ENCODE measurements at regions not wholly inside any gene's neighbourhood (a gene's known extent, or its start where the extent isn't known, plus 50 kb on each side); places are given as distances from the start of the nearest gene placed in this dataset.

DNA sequence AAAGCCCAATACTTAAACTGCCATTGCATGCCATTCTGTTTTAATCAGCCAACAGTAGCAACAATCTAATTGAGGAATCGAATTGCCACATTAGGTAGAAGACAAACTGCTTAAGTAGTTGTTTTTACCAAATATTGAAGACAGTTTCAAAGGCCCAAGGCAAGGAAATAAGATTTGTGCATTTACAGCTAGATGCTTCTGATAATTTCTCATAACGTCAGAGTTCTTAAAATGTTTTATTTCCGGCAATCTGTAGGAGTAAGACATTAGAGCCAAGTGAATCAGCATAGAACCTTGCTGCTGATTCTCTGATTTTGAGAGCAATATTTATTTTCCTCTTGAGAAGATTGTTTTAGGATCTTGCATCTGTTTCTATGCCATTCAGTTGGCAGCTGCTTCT lies 174.3 kb downstream of the RBM43 start:
- DNase-seq (ENCODE audit: low read depth) = no peak

DNA sequence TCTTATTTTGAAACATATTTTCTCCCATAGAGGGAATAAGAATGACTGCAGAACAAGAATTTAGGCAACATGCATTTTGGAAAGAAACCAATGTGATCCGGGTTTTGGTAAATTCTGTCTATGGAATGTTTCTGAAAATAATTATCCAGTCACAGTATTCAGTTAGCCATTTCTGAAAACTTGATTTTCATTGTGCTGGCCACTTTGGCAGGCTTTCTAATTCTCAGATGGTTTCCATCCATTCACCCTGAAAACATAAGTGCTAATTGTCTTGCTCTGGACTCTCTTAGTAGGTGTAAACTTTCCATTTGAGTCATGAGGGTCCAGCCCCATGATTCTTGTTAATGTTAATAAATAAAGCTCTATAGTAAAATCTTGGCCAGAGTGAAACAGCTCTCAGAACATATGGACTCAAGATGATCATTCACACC lies 176.5 kb downstream of the RBM43 start:
- no peak for DNase-seq (ENCODE audit: low read depth)

DNA sequence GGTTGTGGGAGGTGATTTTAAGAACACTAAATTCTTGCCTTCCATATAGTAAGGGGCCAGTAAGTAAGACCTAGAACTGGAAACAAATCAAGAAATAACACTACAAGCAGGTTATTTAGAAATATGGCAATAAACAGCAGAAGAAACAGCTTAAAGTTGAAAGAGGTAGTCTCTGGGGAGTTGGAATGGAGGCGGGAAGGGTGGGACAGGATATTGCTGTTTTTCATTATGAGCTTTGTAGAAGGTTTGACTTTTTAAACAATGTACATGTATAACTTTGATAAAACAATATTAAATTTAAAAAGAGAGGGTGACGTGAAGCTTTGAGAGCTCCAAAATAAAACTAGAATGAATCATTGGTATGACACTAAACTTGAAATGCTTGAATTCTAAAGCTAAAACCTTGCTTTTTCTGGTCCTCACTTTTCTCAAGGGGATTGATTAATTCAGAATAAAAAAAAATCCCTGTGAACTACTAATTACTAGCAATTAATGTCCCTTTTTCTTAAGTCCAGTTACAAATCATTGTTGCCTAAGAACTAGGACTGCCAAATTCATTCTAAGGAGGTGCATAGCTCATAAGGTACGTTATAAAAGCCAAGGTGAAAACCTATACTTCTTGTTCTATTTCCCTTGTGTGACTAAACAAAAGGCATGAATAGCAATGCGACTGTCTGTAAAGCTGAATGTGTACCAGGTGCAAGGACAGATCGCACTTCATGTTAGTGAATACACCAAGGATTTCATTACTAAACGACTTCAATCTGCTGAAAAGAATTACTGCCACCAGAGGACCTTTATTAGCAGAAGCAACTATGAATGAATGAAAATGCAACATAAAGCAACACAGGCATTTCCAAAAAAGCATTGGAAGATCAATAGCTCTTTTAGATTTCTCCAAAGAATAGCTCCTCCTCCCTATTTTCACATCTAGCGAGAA lies 177.5 kb downstream of the RBM43 start:
- no peak for DNase-seq (ENCODE audit: low read depth)

DNA sequence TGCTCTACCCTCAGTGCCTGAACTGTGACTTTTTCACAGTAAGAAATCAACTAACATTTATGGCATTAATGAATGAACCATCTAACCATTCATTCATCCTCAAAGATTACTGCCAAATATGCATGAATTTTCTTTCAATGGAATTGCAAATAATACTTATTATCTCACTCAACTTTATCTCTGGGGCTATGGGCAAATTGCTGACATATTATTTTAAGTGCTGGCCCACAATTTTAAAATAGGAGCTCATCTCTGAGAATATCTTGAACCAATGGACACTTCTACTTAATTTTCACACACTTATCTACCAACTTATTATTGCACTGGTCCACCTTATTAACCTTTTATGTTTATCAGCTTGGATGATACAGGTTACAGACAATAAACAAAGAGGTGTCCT lies 182.8 kb downstream of the RBM43 start:
- DNase-seq (ENCODE audit: low read depth) = no peak

DNA sequence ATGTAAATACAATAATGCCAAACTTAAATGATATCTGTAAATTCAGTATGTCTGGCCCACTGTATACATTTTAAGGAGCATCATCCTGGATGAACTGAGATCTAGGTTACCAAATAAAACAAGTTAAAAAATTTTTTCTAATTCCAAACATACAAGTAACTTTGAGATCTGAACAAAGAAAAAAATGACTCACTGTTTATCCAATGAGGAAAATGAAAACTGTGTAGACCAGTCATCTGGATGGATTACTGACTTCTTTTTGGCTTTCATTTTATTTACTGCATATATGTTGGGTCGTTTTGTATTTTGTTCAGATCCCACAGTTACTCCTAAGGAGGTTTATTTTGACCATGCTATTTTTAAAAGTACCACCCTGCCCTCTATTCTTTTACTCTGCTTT lies 189.8 kb downstream of the RBM43 start:
- DNase-seq (ENCODE audit: low read depth) = no peak

DNA sequence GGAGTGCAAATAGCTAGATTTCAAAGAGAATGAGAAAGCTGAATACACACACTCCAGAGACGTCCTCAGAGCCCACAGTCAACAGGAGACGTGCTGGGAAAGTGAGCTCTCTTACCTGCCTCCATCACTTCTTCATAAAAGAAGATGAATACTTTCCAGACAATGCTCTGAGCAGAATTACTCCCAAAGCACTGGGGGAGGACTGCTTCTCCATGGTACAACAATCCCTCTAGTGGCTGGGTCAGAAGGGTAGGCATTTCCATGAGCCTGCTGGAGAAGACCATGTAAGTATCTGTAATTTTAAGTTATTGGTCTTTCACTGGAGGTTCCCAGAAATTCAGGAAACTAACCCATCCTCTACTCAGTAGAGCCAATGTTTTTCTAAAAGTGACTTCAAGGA lies 190.3 kb downstream of the RBM43 start:
- peak; percentile 56 for DNase-seq (ENCODE audit: low read depth)

DNA sequence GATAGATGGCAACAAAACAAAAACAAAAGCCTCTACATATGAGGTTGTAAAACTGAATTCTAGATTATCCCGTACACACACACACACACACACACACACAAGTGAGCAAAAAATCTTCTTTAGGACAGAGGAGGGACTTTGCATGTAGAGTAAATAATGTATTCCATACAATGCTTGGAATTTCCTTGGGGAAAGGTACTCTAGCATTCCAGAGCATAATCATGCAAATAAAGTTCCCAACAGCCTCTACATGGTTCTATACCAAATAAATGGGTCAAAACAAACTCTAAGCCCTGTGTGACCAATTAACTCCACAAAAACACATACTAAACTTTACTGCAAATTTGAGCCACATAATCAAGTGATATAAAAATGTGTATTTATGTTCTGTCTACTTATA lies 191.4 kb downstream of the RBM43 start:
- DNase-seq (ENCODE audit: low read depth) = no peak

DNA sequence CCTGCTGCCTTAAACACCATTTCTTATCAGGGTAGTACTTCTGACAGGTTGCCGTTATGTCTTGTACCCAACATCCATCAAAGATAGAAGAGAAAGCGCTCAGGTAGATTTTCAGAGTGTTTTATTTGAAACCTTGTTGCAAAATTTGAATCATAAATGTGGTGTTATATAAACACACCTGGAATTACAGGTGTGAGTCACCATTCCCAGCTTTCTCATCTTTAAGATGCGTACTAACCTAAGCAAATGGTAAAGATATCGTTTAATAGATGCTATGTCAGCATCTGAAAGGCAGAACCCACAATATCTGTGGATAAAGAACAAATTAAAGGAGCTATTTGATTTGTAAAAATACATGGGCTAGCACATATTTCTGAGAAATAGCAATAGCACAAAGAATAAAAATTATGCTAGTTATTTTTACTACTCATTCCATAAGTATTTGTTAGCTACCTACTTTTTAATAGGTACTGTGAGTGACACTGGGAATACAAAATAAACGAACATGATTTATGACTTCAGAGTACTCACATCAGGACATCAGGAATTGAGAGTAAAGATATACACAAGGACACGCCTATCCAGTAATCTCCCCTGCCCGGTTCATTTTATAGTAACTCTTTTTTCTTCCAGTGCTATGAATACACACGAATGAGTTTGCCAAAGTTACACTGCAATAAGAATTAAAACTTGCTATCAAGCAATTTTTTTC lies 193.8 kb downstream of the RBM43 start:
- no peak for DNase-seq (ENCODE audit: low read depth)

DNA sequence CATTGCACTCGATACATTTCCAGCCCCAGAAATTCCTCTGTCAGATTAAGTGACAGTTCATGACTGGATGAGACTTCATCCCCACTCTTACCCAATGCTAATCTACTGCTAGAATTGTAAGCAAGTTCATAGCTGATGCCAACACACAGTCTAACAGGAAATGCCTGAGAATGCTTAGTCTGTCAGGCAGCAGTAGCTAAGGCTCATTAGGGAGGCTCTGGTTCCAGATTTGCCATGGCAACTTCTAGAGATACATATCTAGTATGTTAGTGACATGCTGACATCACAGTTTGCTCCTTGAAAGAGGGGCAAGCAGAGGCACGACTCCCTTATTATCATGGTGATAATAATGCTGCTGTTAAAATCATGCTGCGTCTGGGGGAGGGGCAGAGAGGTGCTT lies 198.4 kb downstream of the RBM43 start:
- DNase-seq (ENCODE audit: low read depth) = peak; percentile 21

DNA sequence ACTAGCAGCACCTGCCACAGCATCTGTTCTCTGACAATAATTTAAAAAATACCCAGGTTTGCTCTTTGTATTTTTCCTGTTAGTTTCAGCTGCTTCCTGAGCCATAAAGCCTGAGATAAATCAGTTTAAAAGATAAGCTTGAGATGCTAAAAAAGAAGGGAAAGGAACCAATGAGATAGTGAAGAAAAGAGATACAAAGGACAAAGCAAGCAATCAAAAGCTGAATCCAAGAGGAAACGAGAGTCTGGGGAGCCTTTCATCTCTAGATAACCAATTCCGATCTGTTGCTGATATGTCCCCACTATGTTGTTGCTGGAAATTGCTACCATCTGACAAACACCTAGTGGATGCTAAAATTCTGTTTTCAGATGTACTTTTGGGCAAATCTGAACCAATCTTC lies 201.4 kb downstream of the RBM43 start:
- DNase-seq (ENCODE audit: low read depth) = no peak

DNA sequence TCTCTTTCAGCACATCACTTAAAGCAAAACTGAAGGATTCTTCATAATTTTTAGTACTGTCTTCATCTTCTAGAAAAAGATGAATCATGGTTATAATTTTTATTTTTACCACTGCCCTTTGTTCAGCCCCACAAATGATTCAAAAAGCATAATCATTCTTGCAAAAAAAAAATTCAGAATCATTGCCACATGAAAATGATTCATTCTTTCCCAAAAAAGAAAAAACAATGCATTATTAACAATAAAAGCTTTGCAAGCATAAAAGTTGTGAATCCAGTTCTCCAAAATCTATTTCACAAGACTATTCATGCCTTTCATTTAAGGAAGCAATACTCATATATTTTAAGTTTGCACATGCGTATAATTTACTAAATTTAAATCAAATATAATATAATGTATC lies 204.8 kb downstream of the RBM43 start:
- DNase-seq (ENCODE audit: low read depth) = peak; percentile 50

DNA sequence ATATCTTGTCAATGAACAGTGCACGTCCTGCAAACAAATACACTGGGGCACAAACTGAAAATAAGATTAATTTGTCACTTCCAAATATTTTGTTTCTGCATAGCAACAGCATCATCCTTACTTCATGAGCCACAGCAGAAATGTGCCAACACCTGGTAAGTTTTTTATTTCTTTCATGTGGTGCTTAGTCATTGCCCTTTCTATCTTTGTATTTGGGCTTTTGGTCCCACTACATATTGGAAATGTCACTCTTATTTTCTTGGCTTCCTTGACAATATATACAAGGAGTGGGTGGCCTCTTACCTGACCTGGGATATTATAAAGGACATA lies 208.0 kb downstream of the RBM43 start:
- DNase-seq (ENCODE audit: low read depth) = no peak

DNA sequence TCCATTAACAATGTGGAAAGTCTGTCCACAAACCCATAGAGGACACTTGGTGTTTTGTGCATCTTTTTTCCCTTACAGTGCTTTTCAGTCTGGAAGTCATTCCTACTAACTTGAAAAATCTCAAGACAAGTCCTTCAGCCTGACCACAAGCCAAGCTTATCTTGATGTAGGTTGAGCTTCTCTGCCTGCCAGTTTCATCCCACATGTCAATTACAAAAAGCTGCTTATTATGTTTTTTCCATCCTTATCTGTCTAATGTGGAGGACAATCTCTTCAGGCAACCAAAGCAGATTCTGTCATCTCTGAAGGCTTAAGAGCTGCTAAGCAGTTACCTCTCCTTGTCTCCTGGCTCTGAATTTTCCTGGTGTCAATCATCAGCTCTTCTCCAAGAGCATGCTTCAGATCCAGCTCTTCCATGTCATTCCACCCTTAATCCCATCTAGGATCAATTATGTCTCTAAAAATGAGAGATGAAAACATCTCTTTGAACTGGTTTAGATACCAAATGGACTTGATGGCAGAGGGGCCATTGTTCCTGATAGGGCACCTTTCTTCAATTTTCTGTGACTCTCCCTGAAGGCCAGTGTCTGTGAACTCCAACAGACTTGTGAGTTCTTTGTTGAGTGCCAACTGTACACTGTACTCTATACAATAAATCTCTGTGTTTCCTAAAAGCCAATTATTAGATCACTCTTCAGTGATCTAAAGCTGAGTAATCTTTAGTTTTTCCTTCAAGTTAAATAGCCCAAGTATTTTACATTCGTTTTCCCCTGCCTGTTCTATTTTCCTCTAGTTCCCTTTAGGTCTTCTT lies 208.6 kb downstream of the RBM43 start:
- no peak for DNase-seq (ENCODE audit: low read depth)

DNA sequence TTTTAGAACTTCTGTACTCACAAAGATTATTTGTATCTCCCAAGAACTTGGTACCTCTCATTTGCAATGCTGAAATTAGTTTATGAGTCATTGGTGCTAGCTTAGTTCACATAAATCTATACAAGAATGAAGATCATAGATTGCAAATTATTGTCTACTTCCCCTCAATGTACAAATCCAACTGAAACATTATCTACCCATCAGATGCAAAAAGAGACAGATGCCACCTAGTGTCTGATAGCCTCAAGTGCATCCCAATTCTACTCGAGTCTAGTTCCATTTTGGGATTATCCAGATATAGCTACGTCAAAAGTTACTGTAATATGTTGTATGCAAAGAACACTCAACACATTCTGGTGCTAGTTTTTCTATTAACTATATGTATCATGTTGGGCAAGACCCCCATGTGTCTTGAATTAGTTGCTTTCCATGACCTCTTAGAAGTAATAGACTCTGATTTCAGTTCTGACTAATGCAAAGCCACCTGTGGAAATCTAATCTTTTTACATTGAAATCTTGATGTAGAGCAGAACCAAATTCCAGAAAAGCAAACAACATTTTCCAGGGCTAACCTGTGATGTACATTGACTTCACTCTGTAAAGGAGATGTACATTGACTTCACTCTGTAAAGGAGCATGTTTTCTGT lies 210.0 kb downstream of the RBM43 start:
- DNase-seq (ENCODE audit: low read depth) = peak; percentile 63

DNA sequence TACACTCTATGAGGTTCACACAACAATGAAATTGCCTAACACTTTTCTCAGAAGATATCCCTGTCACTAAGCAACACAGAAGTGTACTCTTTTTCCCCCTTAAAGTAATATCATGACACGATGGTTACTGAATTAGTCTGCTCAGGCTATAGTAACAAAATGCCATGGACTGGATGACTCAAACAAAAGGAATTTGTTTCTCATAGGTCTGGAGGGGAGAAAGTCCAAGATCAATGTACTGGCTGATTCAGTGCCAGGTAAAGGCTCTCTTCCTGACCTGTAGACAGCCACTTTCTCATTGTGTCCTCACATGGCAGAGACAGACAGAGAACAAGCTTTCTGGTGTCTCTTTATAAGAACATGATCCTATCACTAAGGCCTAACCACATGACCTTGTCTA lies 211.9 kb downstream of the RBM43 start:
- DNase-seq (ENCODE audit: low read depth) = no peak

DNA sequence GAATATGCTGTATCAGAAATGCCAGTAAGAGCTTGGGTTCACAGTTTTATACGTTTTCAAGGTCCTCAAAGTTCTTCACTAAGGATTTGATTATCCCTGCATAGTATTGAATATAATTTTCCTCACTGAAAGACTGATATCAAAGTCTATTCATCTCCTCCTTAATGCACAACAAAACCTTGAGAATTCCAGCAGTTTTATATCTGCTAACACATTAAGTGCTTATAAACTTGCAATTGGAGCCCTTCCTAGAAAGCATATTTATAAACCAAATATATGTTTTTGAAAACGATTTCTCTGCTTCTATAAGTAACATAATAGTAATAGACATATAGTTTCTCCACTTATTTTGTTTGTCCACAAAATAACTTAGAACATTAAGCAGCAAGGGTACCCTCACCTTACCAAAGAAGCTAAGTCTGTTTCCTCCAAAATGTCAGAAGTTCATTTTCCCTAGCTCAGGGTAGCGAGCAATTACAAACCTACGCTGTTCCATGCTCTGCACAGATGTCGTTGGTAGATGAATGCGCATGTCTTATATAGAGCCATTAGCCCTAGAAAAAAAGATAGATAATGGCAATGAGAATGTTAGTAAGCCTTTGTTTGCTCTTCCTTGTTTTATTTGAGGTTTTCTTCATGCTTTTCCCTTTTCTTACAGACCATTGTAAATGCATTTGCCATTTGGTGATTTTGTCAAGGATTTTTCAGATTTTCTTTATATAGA lies 213.2 kb downstream of the RBM43 start:
- DNase-seq (ENCODE audit: low read depth) = no peak

DNA sequence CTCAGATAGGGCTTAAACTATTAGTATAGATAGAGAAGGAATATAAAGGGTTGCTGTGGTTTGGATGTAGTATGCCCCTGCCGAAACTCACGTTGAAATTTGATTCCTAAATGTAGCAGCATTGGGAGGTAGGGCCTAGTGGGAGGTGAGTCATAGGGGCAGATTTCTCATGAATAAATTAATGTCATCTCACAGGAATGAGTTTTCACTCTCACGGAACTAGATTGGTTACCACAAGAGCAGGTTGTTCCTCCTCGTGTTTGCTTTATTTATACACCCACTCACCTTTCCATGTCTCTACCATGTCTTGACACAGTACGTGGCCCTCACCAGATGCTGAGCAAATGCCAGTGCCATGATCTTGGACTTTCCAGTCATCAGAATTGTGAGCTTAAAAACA lies 218.2 kb downstream of the RBM43 start:
- DNase-seq (ENCODE audit: low read depth) = peak; percentile 48

DNA sequence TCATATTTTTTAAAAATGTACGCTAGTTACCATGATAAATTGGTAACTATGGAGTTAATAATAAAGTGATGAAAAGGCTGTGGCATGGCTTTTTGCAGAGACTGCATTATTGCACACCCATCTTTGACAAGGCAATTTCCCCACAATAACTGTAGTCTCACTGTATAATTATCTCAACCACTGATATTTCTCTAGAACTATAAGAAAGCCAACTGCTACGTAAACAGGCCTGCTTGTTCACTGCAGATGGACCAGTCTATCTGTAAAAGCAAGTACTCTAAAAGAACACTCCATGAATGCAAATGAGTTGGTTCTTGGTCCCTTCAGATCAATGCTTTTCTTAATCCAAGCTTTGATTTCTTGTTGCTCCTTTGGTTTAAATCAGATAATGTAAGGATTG lies 218.7 kb downstream of the RBM43 start:
- no peak for DNase-seq (ENCODE audit: low read depth)

DNA sequence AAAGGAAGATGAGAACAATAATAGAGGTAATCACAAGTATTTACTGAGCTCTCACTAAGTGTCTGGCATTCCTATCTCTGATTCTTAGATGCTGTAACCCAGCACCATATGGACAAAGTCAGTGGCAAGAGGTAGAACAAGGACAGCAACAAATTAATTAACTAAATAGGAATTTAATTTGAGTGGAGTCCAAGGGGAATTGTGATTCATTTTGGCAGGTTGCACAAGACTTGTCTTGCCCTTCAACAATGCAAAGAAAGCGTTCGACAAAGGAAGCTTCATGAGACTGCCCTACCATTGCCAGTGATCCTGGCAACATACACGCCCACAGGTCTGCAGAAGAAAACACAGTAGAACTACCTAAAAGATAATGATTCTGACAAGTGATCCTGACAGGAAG lies 221.6 kb downstream of the RBM43 start:
- DNase-seq (ENCODE audit: low read depth) = no peak

DNA sequence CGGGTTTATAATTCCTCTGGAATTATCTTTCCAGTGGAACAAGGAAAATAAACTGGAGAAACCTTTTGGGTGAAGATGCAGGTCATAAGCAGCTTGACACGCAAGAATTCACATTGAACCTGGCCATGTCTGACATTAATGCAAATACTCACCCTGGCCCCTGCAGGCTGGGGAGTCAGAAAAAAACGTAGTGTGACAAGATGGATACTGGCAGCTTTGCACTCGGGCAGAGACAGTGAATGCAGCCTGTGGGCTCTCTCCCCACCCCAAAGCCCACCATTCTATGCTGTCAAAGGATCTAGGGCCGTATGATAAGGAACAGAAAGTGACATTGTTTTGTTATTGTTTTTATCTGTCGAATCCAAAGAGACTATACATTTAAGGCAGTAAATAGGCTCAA lies 223.1 kb downstream of the RBM43 start:
- DNase-seq (ENCODE audit: low read depth) = no peak

DNA sequence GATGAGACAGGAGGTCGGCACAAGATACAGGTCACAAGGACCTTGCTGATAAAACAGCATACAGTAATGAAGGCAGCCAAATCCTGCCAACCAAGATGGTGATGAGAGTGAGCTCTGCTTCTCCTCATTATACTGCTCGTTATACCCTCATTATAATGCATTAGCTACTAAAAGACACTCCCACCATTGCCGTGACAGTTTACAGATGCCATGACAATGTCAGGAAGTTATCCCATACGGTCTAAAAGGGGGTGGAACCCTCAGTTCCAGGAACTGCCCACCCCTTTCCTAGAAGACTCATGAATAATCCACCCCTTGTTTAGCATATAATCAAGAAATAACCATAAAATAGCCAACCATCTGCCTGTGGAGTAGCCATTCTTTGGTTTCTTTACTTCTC lies 224.2 kb downstream of the RBM43 start:
- DNase-seq (ENCODE audit: low read depth) = no peak

All from myocyte (in vitro differentiated cells).